Chondrocyte (in vitro differentiated cells): ENCODE measurements at regions not wholly inside any gene's neighbourhood (a gene's known extent, or its start where the extent isn't known, plus 50 kb on each side); places are given as distances from the start of the nearest gene placed in this dataset.
A peak's percentile ranks its signal among the peaks of the same experiment; 100 is the strongest.

Experiments
- DNase-seq: peaks from one replicate; pipeline ENCODE4 v3.0.0; 2021; ENCODE audit warnings: mixed read lengths, low spot score
- H3K27ac Mint-ChIP-seq: one replicate; pipeline ENCODE4 v1.8.0; 2021; ENCODE audit warnings: mild to moderate bottlenecking, moderate library complexity, mixed read lengths; ENCODE audit not compliant: unreplicated experiment
- H3K27me3 Mint-ChIP-seq: 2 replicates; pipeline ENCODE4 v1.8.0; 2021; ENCODE audit warnings: low read depth, mixed read lengths
- H3K36me3 Mint-ChIP-seq: 2 replicates; pipeline ENCODE4 v1.8.0; 2021; ENCODE audit warnings: low read depth, mixed read lengths
- H3K4me1 Mint-ChIP-seq: 2 replicates; pipeline ENCODE4 v1.8.0; 2021; ENCODE audit warnings: low read depth, mild to moderate bottlenecking, mixed read lengths
- H3K4me3 Mint-ChIP-seq: one replicate; pipeline ENCODE4 v1.8.0; 2021; ENCODE audit warnings: mild to moderate bottlenecking, moderate library complexity, mixed read lengths; ENCODE audit not compliant: unreplicated experiment
- H3K9me3 Mint-ChIP-seq: 2 replicates; pipeline ENCODE4 v1.8.0; 2021; ENCODE audit warnings: low read depth, mixed read lengths
- TF ChIP-seq, protein P1 (sequence below): fragments of 200-600 bp; sonication (generic); IDR thresholded peaks from 2 replicates; pipeline ENCODE4 v1.5.0; 2021; ENCODE audit warnings: antibody characterized with exemption, mild to moderate bottlenecking, moderate library complexity

DNA sequence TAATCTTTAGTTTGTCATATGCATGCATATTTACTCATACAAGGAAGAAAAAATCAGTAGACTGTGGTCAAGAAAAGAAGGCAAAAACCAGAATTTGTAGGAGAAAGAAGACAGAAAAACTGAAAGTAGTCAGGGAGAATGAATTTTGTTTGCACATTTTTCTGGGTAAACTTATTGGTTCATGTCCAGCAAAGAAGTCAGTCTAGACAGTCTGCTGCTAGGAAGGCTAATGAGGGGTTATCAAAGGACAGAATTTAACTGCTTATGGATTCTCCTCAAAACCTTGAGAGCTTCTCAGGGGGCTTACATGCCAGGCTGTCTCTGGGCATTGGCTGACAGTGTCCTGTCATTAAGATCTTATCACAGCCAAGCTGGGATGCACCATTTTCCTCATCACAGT is 293.9 kb downstream of the RPAP3 start:
- Mint-ChIP-seq H3K27ac (no peak overlapping the region), H3K9me3 (no peaks in the 10 kb centered on the region), H3K36me3 (no peaks in the 10 kb centered on the region), H3K27me3 (no peaks in the 10 kb centered on the region), H3K4me1 (peaks cover 11% of the 10 kb centered on the region), H3K4me3 (no peak overlapping the region)
- TF ChIP-seq, protein P1, sequence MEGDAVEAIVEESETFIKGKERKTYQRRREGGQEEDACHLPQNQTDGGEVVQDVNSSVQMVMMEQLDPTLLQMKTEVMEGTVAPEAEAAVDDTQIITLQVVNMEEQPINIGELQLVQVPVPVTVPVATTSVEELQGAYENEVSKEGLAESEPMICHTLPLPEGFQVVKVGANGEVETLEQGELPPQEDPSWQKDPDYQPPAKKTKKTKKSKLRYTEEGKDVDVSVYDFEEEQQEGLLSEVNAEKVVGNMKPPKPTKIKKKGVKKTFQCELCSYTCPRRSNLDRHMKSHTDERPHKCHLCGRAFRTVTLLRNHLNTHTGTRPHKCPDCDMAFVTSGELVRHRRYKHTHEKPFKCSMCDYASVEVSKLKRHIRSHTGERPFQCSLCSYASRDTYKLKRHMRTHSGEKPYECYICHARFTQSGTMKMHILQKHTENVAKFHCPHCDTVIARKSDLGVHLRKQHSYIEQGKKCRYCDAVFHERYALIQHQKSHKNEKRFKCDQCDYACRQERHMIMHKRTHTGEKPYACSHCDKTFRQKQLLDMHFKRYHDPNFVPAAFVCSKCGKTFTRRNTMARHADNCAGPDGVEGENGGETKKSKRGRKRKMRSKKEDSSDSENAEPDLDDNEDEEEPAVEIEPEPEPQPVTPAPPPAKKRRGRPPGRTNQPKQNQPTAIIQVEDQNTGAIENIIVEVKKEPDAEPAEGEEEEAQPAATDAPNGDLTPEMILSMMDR: no peak
- DNase-seq: no peak

DNA sequence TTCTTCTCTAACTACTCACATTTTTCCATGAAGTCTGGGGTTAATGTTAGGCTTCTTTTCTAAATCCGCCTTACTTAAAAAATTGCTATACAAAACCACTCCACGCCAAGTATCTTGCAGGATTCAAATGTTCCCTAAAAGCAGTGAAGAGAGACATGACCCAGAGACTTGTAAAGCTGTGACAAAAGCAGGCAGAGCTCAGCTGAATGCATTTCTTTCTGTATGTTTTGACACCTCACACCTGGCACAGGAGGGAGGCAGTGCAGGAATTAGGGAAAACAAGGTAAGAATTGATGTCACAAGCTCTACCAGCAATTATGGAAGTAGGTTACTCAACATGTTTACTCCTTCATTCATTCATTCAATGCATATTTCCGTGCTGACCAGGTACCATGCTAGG is 295.0 kb downstream of the RPAP3 start:
- TF ChIP-seq, protein P1: no peak
- no peaks in the 10 kb centered on the region for H3K36me3 Mint-ChIP-seq
- no peak overlapping the region for H3K27ac Mint-ChIP-seq
- no peak overlapping the region for H3K4me3 Mint-ChIP-seq
- H3K27me3 Mint-ChIP-seq: no peaks in the 10 kb centered on the region
- H3K4me1 Mint-ChIP-seq: peaks cover 11% of the 10 kb centered on the region
- DNase-seq: no peak
- H3K9me3 Mint-ChIP-seq: no peaks in the 10 kb centered on the region

GRCh38 chr12:47410383-47410782 is 295.4 kb downstream of the RPAP3 start:
- Mint-ChIP-seq H3K9me3 (no peaks in the 10 kb centered on the region), H3K36me3 (no peaks in the 10 kb centered on the region), H3K27ac (no peak overlapping the region), H3K4me3 (no peak overlapping the region), H3K4me1 (peaks cover 11% of the 10 kb centered on the region), H3K27me3 (no peaks in the 10 kb centered on the region)
- TF ChIP-seq, protein P1: no peak
- no peak for DNase-seq

GRCh38 chr12:47409310-47409987 is 296.4 kb downstream of the RPAP3 start:
- no peaks in the 10 kb centered on the region for H3K9me3 Mint-ChIP-seq
- no peaks in the 10 kb centered on the region for H3K27me3 Mint-ChIP-seq
- TF ChIP-seq, protein P1: no peak
- no peak overlapping the region for H3K4me3 Mint-ChIP-seq
- H3K27ac Mint-ChIP-seq: no peak overlapping the region
- H3K36me3 Mint-ChIP-seq: no peaks in the 10 kb centered on the region
- no peak for DNase-seq
- H3K4me1 Mint-ChIP-seq: peaks cover 10% of the 10 kb centered on the region

DNA sequence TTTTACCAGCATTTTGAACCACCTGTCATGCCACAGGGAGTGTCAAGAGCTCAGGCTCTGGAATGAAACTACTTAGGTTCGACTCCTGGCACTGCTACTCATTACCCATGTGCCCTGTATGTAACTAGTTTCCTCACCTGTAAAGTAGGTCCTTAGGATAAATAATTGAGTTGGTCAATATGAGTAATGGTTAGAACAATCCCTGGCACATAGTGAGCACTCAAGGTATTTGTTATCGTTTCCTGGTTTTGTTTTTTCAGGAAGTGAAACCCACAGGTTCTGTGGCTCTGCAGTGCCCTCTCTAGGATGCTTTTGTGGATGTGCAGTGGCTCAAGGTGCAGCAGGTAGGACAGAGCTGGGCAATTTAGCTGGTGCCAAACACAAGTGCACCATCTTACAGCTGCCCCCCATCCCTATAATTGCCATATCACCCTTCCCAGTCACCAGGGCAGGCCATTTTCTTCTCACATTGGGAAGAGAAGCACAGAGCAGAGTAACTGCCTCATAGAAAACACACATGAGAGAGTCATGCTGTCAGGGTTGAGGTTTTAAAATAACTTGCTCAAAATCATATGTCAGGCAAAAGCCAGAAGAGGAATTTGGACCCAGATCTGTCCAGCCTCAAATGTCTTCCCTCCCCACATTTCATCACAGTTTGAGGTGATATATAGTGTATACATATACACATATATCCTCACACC is 297.5 kb downstream of the RPAP3 start:
- no peaks in the 10 kb centered on the region for H3K27me3 Mint-ChIP-seq
- DNase-seq: no peak
- no peaks in the 10 kb centered on the region for H3K36me3 Mint-ChIP-seq
- no peak overlapping the region for H3K27ac Mint-ChIP-seq
- H3K4me1 Mint-ChIP-seq: peaks cover 4% of the 10 kb centered on the region
- no peak overlapping the region for H3K4me3 Mint-ChIP-seq
- TF ChIP-seq, protein P1: peak; percentile 41
- H3K9me3 Mint-ChIP-seq: no peaks in the 10 kb centered on the region
